GM20000 (cell line): ENCODE measurements at regions not wholly inside any gene's neighbourhood (a gene's known extent, or its start where the extent isn't known, plus 50 kb on each side); places are given as distances from the start of the nearest gene placed in this dataset.
"Not testable (repeated sequence)": the region's sequence is repeated elsewhere in the genome, so short reads cannot be mapped to it uniquely, and the experiment has no call there.

Source experiments
- DNase-seq: peaks from one replicate; pipeline ENCODE4 v3.0.0; 2012; ENCODE audit warnings: low spot score
- CTCF ChIP-seq: IDR thresholded peaks from 2 replicates; pipeline ENCODE4 v1.5.1; 2012; ENCODE audit warnings: mild to moderate bottlenecking, control low read depth; ENCODE audit errors: extremely low read depth, missing control alignments

GRCh38 chr15:68495981-68496705, 64.2 kb upstream of the ITGA11 start:
- TF ChIP-seq CTCF: no peak

DNA sequence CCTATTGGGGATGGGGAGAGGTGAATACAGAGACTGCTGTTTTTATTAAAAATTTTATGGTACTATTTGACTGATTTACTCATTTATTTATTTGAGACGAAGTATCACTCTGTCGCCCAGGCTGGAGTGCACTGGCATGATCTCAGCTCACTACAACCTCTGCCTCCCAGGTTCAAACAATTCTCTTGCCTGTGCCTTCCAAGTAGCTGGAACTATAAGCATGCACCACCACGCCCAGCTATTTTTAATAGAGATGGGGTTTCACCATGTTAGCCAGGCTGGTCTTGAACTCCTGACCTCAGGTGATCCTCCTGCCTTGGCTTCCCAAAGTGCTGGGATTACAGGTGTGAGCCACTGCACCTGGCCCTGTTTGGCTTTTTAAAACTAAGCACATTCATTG, 64.8 kb upstream of the ITGA11 start:
- not testable (repeated sequence) for DNase-seq

More at GRCh38 chr15:68495981-68496705, 64.2 kb upstream of the ITGA11 start:
- DNase-seq: no peak

DNA sequence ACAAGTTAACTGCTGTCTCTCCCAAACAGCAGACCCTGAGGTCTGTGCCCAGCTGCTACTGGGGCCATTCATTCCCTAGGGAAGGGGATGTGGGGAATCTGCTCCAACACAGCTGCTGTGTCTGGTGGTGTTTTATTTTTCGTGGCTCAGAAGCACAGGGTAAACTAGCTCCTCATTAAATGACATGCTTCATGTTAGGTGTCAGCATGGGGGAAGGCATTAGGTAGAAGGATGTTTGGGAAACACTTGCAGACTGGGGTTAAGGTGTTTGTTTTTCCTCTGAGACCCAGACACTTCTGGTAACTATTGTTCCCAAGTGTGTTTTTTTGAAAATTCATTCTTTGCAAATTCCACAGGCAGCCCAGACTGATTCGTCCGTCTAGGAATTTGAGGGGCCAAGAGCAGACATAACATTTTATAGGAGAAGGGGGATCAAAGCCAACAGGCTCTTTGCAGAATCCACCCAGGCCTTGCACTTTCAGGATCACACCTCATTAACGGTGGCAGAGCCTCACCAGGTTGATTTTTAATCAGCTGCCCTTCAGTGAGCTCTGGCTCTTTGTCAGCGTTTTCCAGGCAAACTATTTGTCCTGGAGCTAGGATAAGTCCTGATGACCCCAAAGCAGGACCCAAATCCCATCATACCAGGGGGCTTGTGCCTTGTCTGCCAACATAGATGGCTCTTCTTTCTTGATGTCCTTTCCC, 65.4 kb upstream of the ITGA11 start:
- no peak for TF ChIP-seq CTCF
- DNase-seq: no peak

GRCh38 chr15:68498076-68498475, 66.1 kb upstream of the ITGA11 start:
- TF ChIP-seq CTCF: no peak
- no peak for DNase-seq

GRCh38 chr15:68499620-68500312, 67.8 kb upstream of the ITGA11 start:
- TF ChIP-seq CTCF: no peak
- DNase-seq: no peak

DNA sequence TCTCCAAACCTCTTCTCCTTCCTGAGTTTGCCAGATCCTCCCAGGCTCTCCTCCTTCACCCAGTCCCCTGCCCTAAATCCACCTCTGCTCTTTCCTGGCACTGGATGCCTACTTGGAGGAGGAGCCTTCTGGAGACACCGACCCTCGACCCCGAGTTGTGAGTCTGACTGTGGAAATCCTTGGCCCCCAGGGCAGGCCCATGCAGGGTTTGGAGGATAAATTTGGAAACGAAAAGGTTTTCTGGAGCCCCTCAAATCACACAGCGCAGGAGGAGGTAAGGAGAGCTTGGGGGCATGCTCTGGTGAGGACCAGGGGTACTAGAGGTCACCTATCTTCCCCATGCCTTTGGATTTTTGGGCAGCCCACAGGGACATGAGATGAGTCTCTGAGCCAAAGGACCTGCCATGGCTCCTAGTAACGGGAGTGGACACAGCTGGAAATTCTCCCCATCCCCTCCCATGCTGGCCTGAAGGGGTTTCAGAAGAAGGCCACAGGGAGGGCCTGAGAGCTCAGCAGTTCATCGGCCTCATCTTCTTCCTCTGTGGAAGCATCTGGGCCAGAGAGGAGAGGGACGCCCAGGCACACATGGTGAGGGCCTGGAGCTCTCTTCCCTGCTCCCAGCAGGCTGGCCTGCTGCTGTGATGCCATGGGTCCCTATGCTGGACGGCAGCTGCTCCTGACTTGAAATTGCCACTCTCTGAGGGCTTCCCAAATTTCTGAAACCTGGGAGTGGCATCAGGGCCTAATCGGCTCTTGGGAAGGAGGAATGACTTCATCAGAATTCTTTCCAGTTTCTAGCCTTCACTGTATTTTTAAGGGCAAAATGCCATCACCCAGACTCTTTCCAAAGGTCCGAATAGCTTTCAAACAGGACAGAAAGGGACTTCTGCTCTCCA, 68.6 kb upstream of the ITGA11 start:
- no peak for TF ChIP-seq CTCF
- no peak for DNase-seq

DNA sequence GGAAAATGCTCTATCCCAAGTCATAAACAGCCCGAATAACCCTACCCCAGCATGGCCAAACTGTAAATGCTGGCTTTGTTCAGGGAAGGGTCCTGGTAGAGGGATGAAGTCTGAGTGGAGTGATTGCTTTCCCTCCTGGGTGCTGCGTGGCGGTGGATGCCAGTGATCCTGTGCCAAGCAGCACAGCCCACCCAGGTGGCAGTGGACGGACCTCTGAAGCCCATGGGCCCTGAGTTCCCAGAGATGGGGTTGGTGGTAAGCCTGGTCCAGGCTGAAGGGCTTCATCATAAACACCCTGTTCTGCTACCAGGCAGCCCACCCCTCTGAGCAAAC, 69.3 kb upstream of the ITGA11 start:
- no peak for TF ChIP-seq CTCF
- DNase-seq: no peak
